PFSK-1 (cell line): ENCODE measurements at regions not wholly inside any gene's neighbourhood (a gene's known extent, or its start where the extent isn't known, plus 50 kb on each side); places are given as distances from the start of the nearest gene placed in this dataset.

ENCODE experiments used
- FOXP2 ChIP-seq: optimal IDR thresholded peaks from 2 replicates; pipeline ENCODE3; 2011; ENCODE audit warnings: borderline replicate concordance, control low read depth, inconsistent platforms; ENCODE audit not compliant: insufficient read depth; ENCODE audit errors: extremely low read length, extremely low read depth
- POLR2AphosphoS5 ChIP-seq: IDR thresholded peaks from 2 replicates; pipeline ENCODE4 v1.6.1; 2012; ENCODE audit warnings: low read depth, mild to moderate bottlenecking, control low read depth, low read length, moderate library complexity
- REST ChIP-seq, 2 experiments: IDR thresholded peaks; 2 replicates each; pipeline versions ENCODE4 v1.6.1 to v1.8.0; 2011 to 2012; ENCODE audit warnings: low read depth in 2 of 2, low read length in 2 of 2, control low read depth in 1 of 2, inconsistent platforms in 1 of 2, mild to moderate bottlenecking in 1 of 2, moderate library complexity in 1 of 2; ENCODE audit not compliant: insufficient read depth in 1 of 2
- TAF1 ChIP-seq: IDR thresholded peaks from 2 replicates; pipeline ENCODE4 v1.6.1; 2012; ENCODE audit warnings: low read length, control low read depth, borderline replicate concordance; ENCODE audit not compliant: insufficient read depth

- TF ChIP-seq POLR2AphosphoS5 (no peak), FOXP2 (no peak), REST (IDR thresholded peaks at IDR 0.05; ENCODE audit: insufficient read depth in 1 of 2, low read depth in 2 of 2, low read length in 2 of 2) (no peak), TAF1 (no peak)
Measured at GRCh38 chr5:40334242-40334635, 345.5 kb upstream of the PTGER4 start.
